AG10803 (cell line): ENCODE measurements at regions not wholly inside any gene's neighbourhood (a gene's known extent, or its start where the extent isn't known, plus 50 kb on each side); places are given as distances from the start of the nearest gene placed in this dataset.

Experiments
- DNase-seq: peaks from one replicate; pipeline ENCODE4 v3.0.0; 2010; ENCODE audit warnings: low read depth
- H3K4me3 ChIP-seq: 2 replicates; pipeline ENCODE4 v1.5.1; 2011; ENCODE audit warnings: mild to moderate bottlenecking, low read length, control low read depth
- CTCF ChIP-seq: conservative IDR thresholded peaks from 2 replicates; pipeline ENCODE4 v1.5.1; 2011; ENCODE audit warnings: mild to moderate bottlenecking, low read length, control low read depth, inconsistent platforms

GRCh38 chr6:66865771-66866170 lies 1158.7 kb upstream of the EYS start:
- no peak for DNase-seq
- no peak for TF ChIP-seq CTCF

GRCh38 chr6:66861007-66861541 lies 1154.0 kb upstream of the EYS start:
- H3K4me3 ChIP-seq = no peak overlapping the region
- no peak for TF ChIP-seq CTCF
- DNase-seq = no peak

More at GRCh38 chr6:66865771-66866170, 1158.7 kb upstream of the EYS start:
- H3K4me3 ChIP-seq = no peak overlapping the region

GRCh38 chr6:66860328-66860727 lies 1153.3 kb upstream of the EYS start:
- H3K4me3 ChIP-seq = no peak overlapping the region
- TF ChIP-seq CTCF = no peak
- no peak for DNase-seq

GRCh38 chr6:66858196-66858595 lies 1151.2 kb upstream of the EYS start:
- TF ChIP-seq CTCF = no peak
- H3K4me3 ChIP-seq = no peak overlapping the region
- DNase-seq = no peak

GRCh38 chr6:66854014-66854413 lies 1147.0 kb upstream of the EYS start:
- DNase-seq = no peak
- no peak for TF ChIP-seq CTCF
- H3K4me3 ChIP-seq = no peak overlapping the region

GRCh38 chr6:66851930-66852329 lies 1144.9 kb upstream of the EYS start:
- DNase-seq = no peak
- no peak for TF ChIP-seq CTCF

GRCh38 chr6:66849843-66850242 lies 1142.8 kb upstream of the EYS start:
- DNase-seq = no peak
- no peak overlapping the region for H3K4me3 ChIP-seq
- no peak for TF ChIP-seq CTCF

More at GRCh38 chr6:66851930-66852329, 1144.9 kb upstream of the EYS start:
- no peak overlapping the region for H3K4me3 ChIP-seq
